ENCODE measurements at regions not wholly inside any gene's neighbourhood (a gene's known extent, or its start where the extent isn't known, plus 50 kb on each side); places are given as distances from the start of the nearest gene placed in this dataset.

GRCh38 chr6:101286146-101286545, 107.4 kb upstream of the GRIK2 start:
- H3K27ac ChIP-seq, result no peak overlapping the region
- H3K4me3 ChIP-seq, result no peak overlapping the region
- H3K79me2 ChIP-seq (ENCODE audit: insufficient read depth), result no peaks in the 10 kb centered on the region
- no peaks in the 10 kb centered on the region for H4K20me1 ChIP-seq (ENCODE audit: insufficient read depth)
- DNase-seq, result no peak
- 27 to 32% methylated on average over 2 of the region's 2 CpGs for WGBS, 2 experiments (ENCODE audit: low coverage in 1 of 2, low lambda C conversion rate in 2 of 2, missing lambda C conversion rate in 2 of 2)
- no peaks in the 10 kb centered on the region for H3K27me3 ChIP-seq (replicated peaks; ENCODE audit: insufficient read depth)
- no peak overlapping the region for H3K9ac ChIP-seq
- no peaks in the 10 kb centered on the region for H3K36me3 ChIP-seq (ENCODE audit: low read depth)
- H3K9me2 ChIP-seq (ENCODE audit: insufficient read depth), result no peaks in the 10 kb centered on the region
- no peaks in the 10 kb centered on the region for H3F3A ChIP-seq (ENCODE audit: insufficient read depth)
- no peaks in the 10 kb centered on the region for H3K4me1 ChIP-seq (ENCODE audit: insufficient read depth)
- in situ Hi-C loops (cut with MboI), result no loop called here
- H3K9me3 ChIP-seq (ENCODE audit: low read depth), result no peaks in the 10 kb centered on the region
- H3K4me2 ChIP-seq (ENCODE audit: unreplicated experiment), result no peak overlapping the region
- no peak overlapping the region for H2AFZ ChIP-seq
- TF ChIP-seq EZH2 (IDR thresholded peaks at IDR 0.05; ENCODE audit: insufficient read depth, poor library complexity, severe bottlenecking) (no peak), EZH2phosphoT487 (IDR thresholded peaks at IDR 0.05; ENCODE audit: insufficient read depth, low read depth) (no peak)

GRCh38 chr6:101290346-101290745, 103.2 kb upstream of the GRIK2 start:
- TF ChIP-seq EZH2phosphoT487 (IDR thresholded peaks at IDR 0.05; ENCODE audit: insufficient read depth, low read depth), result no peak
- TF ChIP-seq EZH2 (IDR thresholded peaks at IDR 0.05; ENCODE audit: insufficient read depth, poor library complexity, severe bottlenecking), result no peak
- no peak overlapping the region for H3K4me2 ChIP-seq (ENCODE audit: unreplicated experiment)

GRCh38 chr6:101294051-101294638, 99.4 kb upstream of the GRIK2 start:
- H3K27ac ChIP-seq, result no peak overlapping the region
- H4K20me1 ChIP-seq (ENCODE audit: insufficient read depth), result no peaks in the 10 kb centered on the region
- no peak for DNase-seq
- WGBS, 2 experiments (ENCODE audit: low coverage in 1 of 2, low lambda C conversion rate in 2 of 2, missing lambda C conversion rate in 2 of 2), result 52 to 55% methylated on average over 5 of the region's 5 CpGs
- H3K79me2 ChIP-seq (ENCODE audit: insufficient read depth), result no peaks in the 10 kb centered on the region
- H3K4me1 ChIP-seq (ENCODE audit: insufficient read depth), result 0 out of 2 replicates have a peak, but pooled peaks cover 4% of the 10 kb centered on the region
- no peaks in the 10 kb centered on the region for H3K36me3 ChIP-seq (ENCODE audit: low read depth)
- in situ Hi-C loops (cut with MboI), result no loop called here
- H3K9me2 ChIP-seq (ENCODE audit: insufficient read depth), result no peaks in the 10 kb centered on the region
- no peak overlapping the region for H3K9ac ChIP-seq
- no peaks in the 10 kb centered on the region for H3K9me3 ChIP-seq (ENCODE audit: low read depth)
- no peaks in the 10 kb centered on the region for H3F3A ChIP-seq (ENCODE audit: insufficient read depth)
- H3K27me3 ChIP-seq (replicated peaks; ENCODE audit: insufficient read depth), result no peaks in the 10 kb centered on the region
- TF ChIP-seq EZH2phosphoT487 (IDR thresholded peaks at IDR 0.05; ENCODE audit: insufficient read depth, low read depth) (no peak), EZH2 (IDR thresholded peaks at IDR 0.05; ENCODE audit: insufficient read depth, poor library complexity, severe bottlenecking) (no peak)
- H2AFZ ChIP-seq, result no peak overlapping the region
- H3K4me2 ChIP-seq (ENCODE audit: unreplicated experiment), result no peak overlapping the region
- H3K4me3 ChIP-seq, result no peak overlapping the region

More at GRCh38 chr6:101290346-101290745, 103.2 kb upstream of the GRIK2 start:
- Histone ChIP-seq H3K79me2 (ENCODE audit: insufficient read depth) (no peaks in the 10 kb centered on the region), H3K27ac (no peak overlapping the region), H3K9me2 (ENCODE audit: insufficient read depth) (no peaks in the 10 kb centered on the region), H3K9me3 (ENCODE audit: low read depth) (no peaks in the 10 kb centered on the region), H3K4me1 (ENCODE audit: insufficient read depth) (no peaks in the 10 kb centered on the region), H4K20me1 (ENCODE audit: insufficient read depth) (no peaks in the 10 kb centered on the region), H2AFZ (no peak overlapping the region), H3K4me3 (no peak overlapping the region), H3K9ac (no peak overlapping the region), H3K36me3 (ENCODE audit: low read depth) (no peaks in the 10 kb centered on the region), H3K27me3 (replicated peaks; ENCODE audit: insufficient read depth) (no peaks in the 10 kb centered on the region), H3F3A (ENCODE audit: insufficient read depth) (no peaks in the 10 kb centered on the region)
- peak; percentile 9 for DNase-seq
- in situ Hi-C loops (cut with MboI), result no loop called here
- WGBS, 2 experiments (ENCODE audit: low coverage in 1 of 2, low lambda C conversion rate in 2 of 2, missing lambda C conversion rate in 2 of 2), result 35 to 38% methylated on average over 2 of the region's 2 CpGs

- Histone ChIP-seq H3K36me3 (ENCODE audit: low read depth) (no peaks in the 10 kb centered on the region), H3K9me2 (ENCODE audit: insufficient read depth) (no peaks in the 10 kb centered on the region), H3K79me2 (ENCODE audit: insufficient read depth) (no peaks in the 10 kb centered on the region), H3K27me3 (replicated peaks; ENCODE audit: insufficient read depth) (no peaks in the 10 kb centered on the region), H3K9me3 (ENCODE audit: low read depth) (no peaks in the 10 kb centered on the region), H3K27ac (no peak overlapping the region), H2AFZ (no peak overlapping the region), H3F3A (ENCODE audit: insufficient read depth) (no peaks in the 10 kb centered on the region), H3K9ac (no peak overlapping the region), H3K4me3 (no peak overlapping the region), H3K4me2 (ENCODE audit: unreplicated experiment) (no peak overlapping the region), H4K20me1 (ENCODE audit: insufficient read depth) (no peaks in the 10 kb centered on the region), H3K4me1 (ENCODE audit: insufficient read depth) (0 out of 2 replicates have a peak, but pooled peaks cover 4% of the 10 kb centered on the region)
- DNase-seq, result no peak
- TF ChIP-seq EZH2phosphoT487 (IDR thresholded peaks at IDR 0.05; ENCODE audit: insufficient read depth, low read depth), result no peak
- no peak for TF ChIP-seq EZH2 (IDR thresholded peaks at IDR 0.05; ENCODE audit: insufficient read depth, poor library complexity, severe bottlenecking)
- in situ Hi-C loops (cut with MboI), result no loop called here
Observed at GRCh38 chr6:101294676-101295075, 98.8 kb upstream of the GRIK2 start.

Data from GM23248 (cell line).